B cell (primary cell): ENCODE measurements at regions not wholly inside any gene's neighbourhood (a gene's known extent, or its start where the extent isn't known, plus 50 kb on each side); places are given as distances from the start of the nearest gene placed in this dataset.
"Not testable (repeated sequence)": the region's sequence is repeated elsewhere in the genome, so short reads cannot be mapped to it uniquely, and the experiment has no call there.

Source experiments
- CTCF ChIP-seq: fragments of 200-600 bp; IDR thresholded peaks from one replicate; pipeline ENCODE4 v1.8.0; 2022; ENCODE audit warnings: antibody characterized with exemption, mild to moderate bottlenecking
- EZH2 ChIP-seq: IDR thresholded peaks from 2 replicates; pipeline ENCODE4 v1.6.1; 2012; ENCODE audit warnings: borderline replicate concordance, low read depth, mild to moderate bottlenecking, moderate library complexity, low read length; ENCODE audit not compliant: insufficient read depth, poor library complexity, severe bottlenecking

DNA sequence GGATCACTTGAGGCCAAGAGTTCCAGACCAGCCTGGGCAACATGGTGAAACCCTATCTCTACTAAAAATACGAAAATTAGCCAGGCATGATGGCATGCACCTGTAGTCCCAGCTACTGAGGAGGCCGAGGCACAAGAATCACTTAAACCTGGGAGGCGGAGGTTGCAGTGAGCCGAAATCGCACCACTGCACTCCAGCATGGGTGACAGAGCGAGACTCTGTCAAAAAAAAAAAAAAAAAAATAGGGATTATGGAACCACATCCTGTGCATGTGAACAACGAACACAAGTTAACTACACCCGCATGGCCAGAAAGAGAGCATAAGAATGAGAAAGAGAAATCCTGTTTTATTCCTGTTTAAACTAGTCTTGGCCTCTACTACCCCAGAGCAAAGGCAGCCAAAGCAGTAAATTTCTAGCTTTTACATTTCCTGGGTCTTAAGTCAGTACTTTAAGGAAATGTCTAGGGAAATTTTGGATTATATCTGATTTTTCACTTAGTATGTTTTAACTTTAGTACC is 79.1 kb downstream of the KATNIP start:
- TF ChIP-seq EZH2, CTCF: not testable (repeated sequence)
